ENCODE measurements at regions not wholly inside any gene's neighbourhood (a gene's known extent, or its start where the extent isn't known, plus 50 kb on each side); places are given as distances from the start of the nearest gene placed in this dataset.

DNA sequence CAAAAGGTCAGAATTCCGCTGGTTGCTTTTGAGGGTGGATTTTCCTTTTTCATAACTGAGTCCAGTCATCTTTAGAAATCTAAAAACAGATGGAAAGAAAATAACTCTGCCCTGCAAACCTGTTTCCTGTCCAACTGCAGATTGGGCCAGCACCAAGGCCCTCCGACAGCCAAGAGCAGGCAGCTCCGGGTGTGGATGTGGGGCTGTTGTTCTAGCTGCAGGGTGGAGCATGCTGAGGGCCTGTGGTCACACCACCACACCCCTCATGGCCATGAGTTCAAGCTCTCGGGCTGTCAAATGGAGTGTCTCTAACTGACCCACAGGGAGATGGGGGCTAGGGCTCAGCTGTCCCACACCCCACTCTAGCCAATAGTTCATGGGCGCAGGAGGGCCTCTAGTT is 69.3 kb upstream of the BZW1 start:
- H2BK12ac ChIP-seq (ENCODE audit: insufficient read length, low read depth, low read length) = no peak overlapping the region
- Mint-ChIP-seq H3K36me3 (ENCODE audit: insufficient read depth in 1 of 3, low read depth in 3 of 3) (no peaks in the 10 kb centered on the region), H3K27ac (no peak overlapping the region; a peak in 1 of 7 replicates), H3K27me3 (ENCODE audit: low read depth) (peaks cover 2% of the 10 kb centered on the region; the same call in 1 of the 2 replicates), H3K4me3 (no peak overlapping the region), H3K9me3 (no peaks in the 10 kb centered on the region), H3K4me1 (peaks cover 9 to 25% of the 10 kb centered on the region in 2 experiments)
- no peak overlapping the region for H2BK20ac ChIP-seq (ENCODE audit: low read depth, low read length, poor library complexity, severe bottlenecking)
- no peaks in the 10 kb centered on the region for H3K79me1 ChIP-seq (ENCODE audit: insufficient read depth, low read depth, low read length, poor library complexity, severe bottlenecking)
- H2BK120ac ChIP-seq (ENCODE audit: low read depth, low read length, poor library complexity, severe bottlenecking) = no peak overlapping the region
- H3K27me3 ChIP-seq (ENCODE audit: insufficient read depth, low read length) = no peaks in the 10 kb centered on the region
- H2BK15ac ChIP-seq (ENCODE audit: low read depth, low read length) = no peak overlapping the region
- no peaks in the 10 kb centered on the region for H4K20me1 ChIP-seq (ENCODE audit: control insufficient read depth, insufficient read depth, insufficient read length)
- no peak overlapping the region for H2BK5ac ChIP-seq (ENCODE audit: insufficient read length, low read length)
- no peak overlapping the region for H4K91ac ChIP-seq (ENCODE audit: insufficient read length, low read depth, low read length)
- DNase-seq = no peak
- no peak overlapping the region for H3K18ac ChIP-seq (ENCODE audit: insufficient read length, low read depth, low read length)
- H4K5ac ChIP-seq (ENCODE audit: insufficient read length, low read depth, low read length) = no peak overlapping the region
- no peak overlapping the region for H3K14ac ChIP-seq (ENCODE audit: insufficient read depth, low read length)
- H3K9me3 ChIP-seq (ENCODE audit: control insufficient read depth, low read depth, low read length) = no peaks in the 10 kb centered on the region
- H3K56ac ChIP-seq (ENCODE audit: insufficient read length, low read depth, low read length) = no peak overlapping the region
- no peak overlapping the region for H3K27ac ChIP-seq (ENCODE audit: insufficient read length, low read depth, low read length)
- H2AK5ac ChIP-seq (ENCODE audit: insufficient read length, low read length) = no peak overlapping the region
- WGBS (ENCODE audit: extremely low coverage, insufficient read length, low lambda C conversion rate) = no CpG with 5 or more reads among the region's 5 CpGs
- no peaks in the 10 kb centered on the region for H3K79me2 ChIP-seq (ENCODE audit: insufficient read depth, low read length)
- no peak overlapping the region for H3K4me2 ChIP-seq (ENCODE audit: insufficient read depth, insufficient read length, low read length)
- no peak overlapping the region for H2AFZ ChIP-seq (ENCODE audit: low read length)
- no peak overlapping the region for H3T11ph ChIP-seq (ENCODE audit: low read length)
- H3K23ac ChIP-seq (ENCODE audit: insufficient read length, low read depth, low read length) = no peak overlapping the region
- no peak overlapping the region for H4K8ac ChIP-seq (replicated peaks; ENCODE audit: insufficient read length, low read depth, low read length)
- H3K4ac ChIP-seq (ENCODE audit: low read depth, low read length) = no peak overlapping the region
- no peaks in the 10 kb centered on the region for H3K23me2 ChIP-seq (ENCODE audit: insufficient read length, low read depth, low read length, poor library complexity, severe bottlenecking)
- H3K4me1 ChIP-seq (ENCODE audit: insufficient read depth, low read length) = no peaks in the 10 kb centered on the region
- TF ChIP-seq, protein P1, sequence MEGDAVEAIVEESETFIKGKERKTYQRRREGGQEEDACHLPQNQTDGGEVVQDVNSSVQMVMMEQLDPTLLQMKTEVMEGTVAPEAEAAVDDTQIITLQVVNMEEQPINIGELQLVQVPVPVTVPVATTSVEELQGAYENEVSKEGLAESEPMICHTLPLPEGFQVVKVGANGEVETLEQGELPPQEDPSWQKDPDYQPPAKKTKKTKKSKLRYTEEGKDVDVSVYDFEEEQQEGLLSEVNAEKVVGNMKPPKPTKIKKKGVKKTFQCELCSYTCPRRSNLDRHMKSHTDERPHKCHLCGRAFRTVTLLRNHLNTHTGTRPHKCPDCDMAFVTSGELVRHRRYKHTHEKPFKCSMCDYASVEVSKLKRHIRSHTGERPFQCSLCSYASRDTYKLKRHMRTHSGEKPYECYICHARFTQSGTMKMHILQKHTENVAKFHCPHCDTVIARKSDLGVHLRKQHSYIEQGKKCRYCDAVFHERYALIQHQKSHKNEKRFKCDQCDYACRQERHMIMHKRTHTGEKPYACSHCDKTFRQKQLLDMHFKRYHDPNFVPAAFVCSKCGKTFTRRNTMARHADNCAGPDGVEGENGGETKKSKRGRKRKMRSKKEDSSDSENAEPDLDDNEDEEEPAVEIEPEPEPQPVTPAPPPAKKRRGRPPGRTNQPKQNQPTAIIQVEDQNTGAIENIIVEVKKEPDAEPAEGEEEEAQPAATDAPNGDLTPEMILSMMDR (conservative IDR thresholded peaks at IDR 0.05) = no peak
- no peak overlapping the region for H3K9ac ChIP-seq (ENCODE audit: extremely low read depth, insufficient read length, low read length)

Data from H9 (cell line).